B cell (primary cell): ENCODE measurements at regions not wholly inside any gene's neighbourhood (a gene's known extent, or its start where the extent isn't known, plus 50 kb on each side); places are given as distances from the start of the nearest gene placed in this dataset.

Source experiments
- CTCF ChIP-seq: fragments of 200-600 bp; IDR thresholded peaks from one replicate; pipeline ENCODE4 v1.8.0; 2022; ENCODE audit warnings: antibody characterized with exemption, mild to moderate bottlenecking
- EZH2 ChIP-seq: IDR thresholded peaks from 2 replicates; pipeline ENCODE4 v1.6.1; 2012; ENCODE audit warnings: borderline replicate concordance, low read depth, mild to moderate bottlenecking, moderate library complexity, low read length; ENCODE audit not compliant: insufficient read depth, poor library complexity, severe bottlenecking

DNA sequence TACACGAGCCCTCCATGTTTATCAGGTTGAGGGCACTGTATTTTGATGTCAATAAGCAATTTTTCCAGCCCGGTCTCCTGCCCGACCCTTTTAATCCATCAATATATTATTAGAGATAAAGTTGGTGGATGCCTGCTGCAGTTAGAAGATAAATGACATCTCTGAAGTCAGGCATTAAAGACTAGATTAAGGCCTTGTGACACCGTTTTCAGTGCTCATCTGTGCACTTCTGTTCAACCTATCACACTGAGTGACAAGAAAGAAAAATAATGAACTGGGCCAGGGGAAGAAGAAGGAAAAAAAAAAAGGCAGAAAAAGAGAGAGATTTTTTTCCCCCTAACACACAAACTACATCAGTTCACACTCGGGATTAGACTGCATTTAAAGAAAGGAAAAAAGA lies 371.8 kb downstream of the IL20RB start:
- no peak for TF ChIP-seq CTCF
- TF ChIP-seq EZH2, result no peak
